DND-41 (cell line): ENCODE measurements at regions not wholly inside any gene's neighbourhood (a gene's known extent, or its start where the extent isn't known, plus 50 kb on each side); places are given as distances from the start of the nearest gene placed in this dataset.

Experiments
- ATAC-seq: fragments of 200-7000 bp; cut with Tn5 transposase; 3 replicates; pipeline ENCODE4 v1.9.1; 2021; ENCODE audit warnings: low read depth; ENCODE audit not compliant: insufficient read depth
- DNase-seq: peaks from one replicate; pipeline ENCODE4 v3.0.0-alpha.2; 2020
- H2AFZ ChIP-seq: 2 replicates; pipeline ENCODE4 v1.6.0; 2012; ENCODE audit warnings: low read depth, low read length
- H3K27ac ChIP-seq: 2 replicates; pipeline ENCODE4 v1.5.1; 2012; ENCODE audit warnings: low read length, inconsistent platforms
- H3K27me3 ChIP-seq: fragments of 200-600 bp; sonication (generic); 2 replicates; pipeline ENCODE4 v1.6.0; 2012; ENCODE audit warnings: low read length, mild to moderate bottlenecking, inconsistent platforms; ENCODE audit not compliant: insufficient read depth, poor library complexity
- H3K36me3 ChIP-seq: 2 replicates; pipeline ENCODE4 v1.5.1; 2012; ENCODE audit warnings: low read length, inconsistent platforms; ENCODE audit not compliant: insufficient read depth
- H3K4me1 ChIP-seq: 2 replicates; pipeline ENCODE4 v1.5.1; 2012; ENCODE audit warnings: mild to moderate bottlenecking, low read length; ENCODE audit not compliant: insufficient read depth
- H3K4me2 ChIP-seq: 2 replicates; pipeline ENCODE4 v1.6.0; 2012; ENCODE audit warnings: mild to moderate bottlenecking, moderate library complexity, low read length, inconsistent platforms; ENCODE audit not compliant: insufficient read depth
- H3K4me3 ChIP-seq, 2 experiments: fragments of 200-600 bp in 1 of 2; shearing (Covaris generic) in 1 of 2; 2 replicates each; pipeline ENCODE4 v1.5.1; 2012 to 2016; ENCODE audit warnings: inconsistent platforms in 2 of 2, low read length in 2 of 2, mild to moderate bottlenecking in 2 of 2, low read depth in 1 of 2, moderate library complexity in 1 of 2
- H3K79me2 ChIP-seq: 2 replicates; pipeline ENCODE4 v1.6.0; 2012; ENCODE audit warnings: low read length, inconsistent platforms; ENCODE audit not compliant: insufficient read depth
- H3K9ac ChIP-seq: 2 replicates; pipeline ENCODE4 v1.6.0; 2012; ENCODE audit warnings: low read depth, mild to moderate bottlenecking, inconsistent platforms, low read length, moderate library complexity
- H3K9me3 ChIP-seq: 2 replicates; pipeline ENCODE4 v1.5.1; 2012; ENCODE audit warnings: low read length, moderate library complexity, mild to moderate bottlenecking, inconsistent platforms; ENCODE audit not compliant: insufficient read depth, severe bottlenecking
- H4K20me1 ChIP-seq: 2 replicates; pipeline ENCODE4 v1.6.0; 2012; ENCODE audit warnings: low read length; ENCODE audit not compliant: insufficient read depth
- CTCF ChIP-seq: IDR thresholded peaks from 2 replicates; pipeline ENCODE4 v1.5.1; 2012; ENCODE audit warnings: borderline replicate concordance, low read length, moderate library complexity, mild to moderate bottlenecking; ENCODE audit not compliant: poor library complexity, severe bottlenecking; ENCODE audit errors: extremely low read depth
- EZH2 ChIP-seq: IDR thresholded peaks from 3 replicates; pipeline ENCODE4 v1.6.1; 2012; ENCODE audit warnings: borderline replicate concordance, low read depth, mild to moderate bottlenecking, moderate library complexity, low read length, inconsistent platforms; ENCODE audit not compliant: severe bottlenecking

GRCh38 chr18:11245879-11246278 is 96.5 kb upstream of the PIEZO2 start:
- Histone ChIP-seq H3K27ac (no peak overlapping the region), H3K79me2 (no peaks in the 10 kb centered on the region), H3K4me1 (no peaks in the 10 kb centered on the region), H2AFZ (no peak overlapping the region), H3K27me3 (no peaks in the 10 kb centered on the region), H3K9ac (no peak overlapping the region), H3K4me3 (no peak overlapping the region), H3K9me3 (no peaks in the 10 kb centered on the region), H3K36me3 (no peaks in the 10 kb centered on the region), H3K4me2 (no peak overlapping the region), H4K20me1 (no peaks in the 10 kb centered on the region)
- no peak for ATAC-seq
- TF ChIP-seq EZH2 (no peak), CTCF (no peak)
- DNase-seq, result no peak

GRCh38 chr18:11237484-11237883 is 88.1 kb upstream of the PIEZO2 start:
- Histone ChIP-seq H3K9me3 (no peaks in the 10 kb centered on the region), H3K27me3 (peaks cover 6% of the 10 kb centered on the region), H3K79me2 (no peaks in the 10 kb centered on the region), H3K27ac (no peak overlapping the region), H3K36me3 (no peaks in the 10 kb centered on the region), H3K4me2 (no peak overlapping the region), H3K4me3 (no peak overlapping the region), H4K20me1 (no peaks in the 10 kb centered on the region), H3K9ac (no peak overlapping the region), H2AFZ (no peak overlapping the region), H3K4me1 (no peaks in the 10 kb centered on the region)
- no peak for TF ChIP-seq EZH2
- no peak for TF ChIP-seq CTCF
- ATAC-seq (no peak), DNase-seq (no peak)

- no peak for TF ChIP-seq EZH2
- TF ChIP-seq CTCF, result no peak
- Histone ChIP-seq H3K36me3 (no peaks in the 10 kb centered on the region), H3K79me2 (no peaks in the 10 kb centered on the region), H3K9me3 (no peaks in the 10 kb centered on the region), H3K27me3 (peaks cover 6% of the 10 kb centered on the region), H4K20me1 (no peaks in the 10 kb centered on the region), H3K4me3 (no peak overlapping the region), H2AFZ (no peak overlapping the region), H3K4me2 (no peak overlapping the region), H3K9ac (no peak overlapping the region), H3K27ac (no peak overlapping the region), H3K4me1 (no peaks in the 10 kb centered on the region)
- ATAC-seq (no peak), DNase-seq (no peak)
Measured at GRCh38 chr18:11237066-11237465, 87.7 kb upstream of the PIEZO2 start.

- TF ChIP-seq EZH2, result no peak
- TF ChIP-seq CTCF, result no peak
- Histone ChIP-seq H3K4me1 (no peaks in the 10 kb centered on the region), H3K36me3 (no peaks in the 10 kb centered on the region), H3K27ac (no peak overlapping the region), H3K9ac (no peak overlapping the region), H3K4me3 (no peak overlapping the region), H4K20me1 (no peaks in the 10 kb centered on the region), H3K79me2 (no peaks in the 10 kb centered on the region), H3K27me3 (peaks cover 6% of the 10 kb centered on the region), H2AFZ (no peak overlapping the region), H3K9me3 (no peaks in the 10 kb centered on the region), H3K4me2 (no peak overlapping the region)
- no peak for DNase-seq
- ATAC-seq, result no peak
Measured at GRCh38 chr18:11224153-11224552, 74.8 kb upstream of the PIEZO2 start.
